Activated CD8-positive, alpha-beta memory T cell treated with anti-CD3 and anti-CD28 coated beads for 36 hours (primary cell): ENCODE measurements at regions not wholly inside any gene's neighbourhood (a gene's known extent, or its start where the extent isn't known, plus 50 kb on each side); places are given as distances from the start of the nearest gene placed in this dataset.

ENCODE experiments used
- CTCF ChIA-PET: fragments of 350-600 bp; sonication (Branson Sonifier 250); formaldehyde crosslinking; loops from one replicate; lab custom pipeline; 2021; ENCODE audit warnings: antibody characterized with exemption; lab: Charles Lee
- POLR2A ChIA-PET: fragments of 350-600 bp; sonication (Branson Sonifier 250); formaldehyde crosslinking; loops from one replicate; lab custom pipeline; 2021; ENCODE audit warnings: antibody characterized with exemption; lab: Charles Lee

- CTCF ChIA-PET, result no interaction called here
These were observed 249.1 kb upstream of the TMEM72 start for GRCh38 chr10:44662051-44662450.

GRCh38 chr10:44668336-44668735 is 242.8 kb upstream of the TMEM72 start:
- CTCF ChIA-PET, result no interaction called here
- POLR2A ChIA-PET, result no interaction called here

More at GRCh38 chr10:44662051-44662450, 249.1 kb upstream of the TMEM72 start:
- POLR2A ChIA-PET, result no interaction called here

GRCh38 chr10:44671319-44671718 is 239.8 kb upstream of the TMEM72 start:
- POLR2A ChIA-PET, result no interaction called here
- CTCF ChIA-PET, result no interaction called here

- ChIA-PET POLR2A (no interaction called here), CTCF (no interaction called here)
These were observed 237.7 kb upstream of the TMEM72 start for GRCh38 chr10:44673245-44673983.

- CTCF ChIA-PET, result no interaction called here
These were observed 236.4 kb upstream of the TMEM72 start for GRCh38 chr10:44674536-44675386.

GRCh38 chr10:44675387-44675874 is 235.7 kb upstream of the TMEM72 start:
- POLR2A ChIA-PET, result no interaction called here
- CTCF ChIA-PET, result no interaction called here

More at GRCh38 chr10:44674536-44675386, 236.4 kb upstream of the TMEM72 start:
- POLR2A ChIA-PET, result no interaction called here

- CTCF ChIA-PET, result no interaction called here
- POLR2A ChIA-PET, result no interaction called here
These were observed 230.4 kb upstream of the TMEM72 start for GRCh38 chr10:44680764-44681163.

- POLR2A ChIA-PET, result no interaction called here
- CTCF ChIA-PET, result no interaction called here
These were observed 228.6 kb upstream of the TMEM72 start for GRCh38 chr10:44682507-44682906.

GRCh38 chr10:44684661-44685060 is 226.5 kb upstream of the TMEM72 start:
- POLR2A ChIA-PET, result no interaction called here

GRCh38 chr10:44685220-44685619 is 225.9 kb upstream of the TMEM72 start:
- ChIA-PET POLR2A (no interaction called here), CTCF (no interaction called here)

More at GRCh38 chr10:44684661-44685060, 226.5 kb upstream of the TMEM72 start:
- CTCF ChIA-PET, result no interaction called here

GRCh38 chr10:44685747-44686146 is 225.4 kb upstream of the TMEM72 start:
- ChIA-PET CTCF (no interaction called here), POLR2A (no interaction called here)

- POLR2A ChIA-PET, result no interaction called here
These were observed 221.8 kb upstream of the TMEM72 start for GRCh38 chr10:44689368-44689767.

GRCh38 chr10:44696496-44696895 is 214.6 kb upstream of the TMEM72 start:
- ChIA-PET CTCF (no interaction called here), POLR2A (no interaction called here)

More at GRCh38 chr10:44689368-44689767, 221.8 kb upstream of the TMEM72 start:
- CTCF ChIA-PET, result no interaction called here

GRCh38 chr10:44697116-44697515 is 214.0 kb upstream of the TMEM72 start:
- CTCF ChIA-PET, result no interaction called here
- POLR2A ChIA-PET, result no interaction called here

- ChIA-PET CTCF (no interaction called here), POLR2A (no interaction called here)
These were observed 208.6 kb upstream of the TMEM72 start for GRCh38 chr10:44702531-44702930.

- CTCF ChIA-PET, result no interaction called here
- POLR2A ChIA-PET, result no interaction called here
These were observed 207.6 kb upstream of the TMEM72 start for GRCh38 chr10:44703241-44704155.

- POLR2A ChIA-PET, result no interaction called here
- CTCF ChIA-PET, result no interaction called here
These were observed 206.5 kb upstream of the TMEM72 start for GRCh38 chr10:44704616-44705015.

- ChIA-PET POLR2A (no interaction called here), CTCF (no interaction called here)
These were observed 204.4 kb upstream of the TMEM72 start for GRCh38 chr10:44706745-44707144.

GRCh38 chr10:44713307-44713706 is 197.8 kb upstream of the TMEM72 start:
- CTCF ChIA-PET, result no interaction called here
- POLR2A ChIA-PET, result no interaction called here

- POLR2A ChIA-PET, result no interaction called here
- CTCF ChIA-PET, result no interaction called here
These were observed 196.7 kb upstream of the TMEM72 start for GRCh38 chr10:44714451-44714850.
